ENCODE measurements at regions not wholly inside any gene's neighbourhood (a gene's known extent, or its start where the extent isn't known, plus 50 kb on each side); places are given as distances from the start of the nearest gene placed in this dataset.
A peak's percentile ranks its signal among the peaks of the same experiment; 100 is the strongest.
"Not testable (repeated sequence)": the region's sequence is repeated elsewhere in the genome, so short reads cannot be mapped to it uniquely, and the experiment has no call there.

DNA sequence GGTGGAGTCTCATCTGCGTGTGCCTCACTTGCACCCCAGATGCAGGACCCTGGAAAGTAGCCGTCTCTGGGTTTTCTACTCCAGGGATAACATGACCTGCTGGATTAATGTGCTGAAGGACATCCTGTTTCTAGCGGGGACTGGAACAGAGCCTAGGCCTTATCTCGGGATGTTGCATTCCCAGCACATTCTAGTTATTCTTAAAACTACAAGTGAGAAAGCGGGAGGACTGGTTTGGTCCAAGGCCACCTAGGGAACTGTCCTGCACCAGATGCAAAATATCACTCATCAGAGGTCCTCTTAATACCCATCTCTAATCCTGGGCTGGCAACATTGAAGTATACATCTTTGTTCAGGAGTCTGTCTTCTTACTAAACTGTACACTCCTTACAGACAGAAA lies 179.9 kb downstream of the ZC3H11B start:
- DNase-seq (ENCODE audit: low read depth): no peak

DNA sequence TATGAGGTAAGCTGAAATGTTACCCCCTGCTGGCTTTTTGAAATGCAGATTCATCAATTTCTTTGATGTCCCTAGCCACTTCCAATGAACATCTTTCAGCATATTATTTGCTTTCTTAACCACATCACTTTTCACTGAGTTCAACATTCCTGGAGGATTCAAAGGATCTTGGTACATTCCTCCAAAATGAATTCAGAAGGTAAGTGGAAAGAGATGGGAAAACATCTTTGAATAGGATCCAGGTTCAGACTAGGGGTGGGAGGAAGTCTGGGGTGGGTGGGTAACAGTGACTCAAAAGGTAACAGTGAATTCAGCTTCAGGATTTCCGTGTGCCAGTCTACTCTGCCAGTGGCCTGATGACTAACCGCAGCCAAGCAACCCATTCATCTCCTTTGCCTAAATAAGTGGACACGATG lies 180.7 kb downstream of the ZC3H11B start:
- DNase-seq (ENCODE audit: low read depth): no peak

DNA sequence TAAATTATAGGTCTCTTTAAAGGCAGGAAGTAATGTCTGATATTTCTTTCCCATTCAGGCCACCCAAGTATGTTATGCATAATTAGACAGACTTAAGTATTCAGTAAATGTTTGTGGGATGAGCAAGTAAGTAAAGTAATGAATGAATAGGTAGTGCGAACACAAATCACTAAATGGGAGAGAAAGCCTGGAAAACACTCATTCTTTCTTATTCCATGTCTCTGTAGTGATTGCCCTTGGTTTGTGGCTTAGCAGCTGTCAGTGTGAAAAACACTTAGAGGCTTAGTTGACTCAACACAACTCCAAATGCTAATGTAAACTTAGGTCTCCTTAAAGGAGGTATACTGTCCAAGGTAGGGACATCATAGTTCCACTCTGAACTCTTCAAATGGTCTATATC lies 182.5 kb downstream of the ZC3H11B start:
- no peak for DNase-seq (ENCODE audit: low read depth)

DNA sequence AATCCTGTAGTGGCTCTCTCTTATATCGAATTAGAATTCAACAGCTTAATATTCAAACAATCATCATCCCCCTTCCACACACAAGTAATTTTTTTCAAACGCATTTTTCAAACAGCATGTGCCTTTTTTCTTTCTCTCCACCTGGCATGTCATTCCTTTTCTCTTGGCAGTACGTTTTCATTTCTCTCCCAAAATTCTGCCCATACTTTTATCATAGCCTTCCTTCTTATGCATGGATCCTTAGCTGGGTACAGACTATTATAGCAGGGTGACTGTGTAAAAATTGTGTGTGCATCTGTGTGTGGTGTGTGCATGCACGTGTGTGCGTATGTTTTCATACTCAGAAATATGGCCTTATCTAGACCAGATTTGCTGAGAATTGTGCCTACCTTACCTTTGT lies 184.3 kb downstream of the ZC3H11B start:
- DNase-seq (ENCODE audit: low read depth): no peak

- DNase-seq (ENCODE audit: low read depth): no peak
Observed at GRCh38 chr1:219427989-219428388, 184.9 kb downstream of the ZC3H11B start.

- no peak for DNase-seq (ENCODE audit: low read depth)
Observed at GRCh38 chr1:219427403-219427802, 185.5 kb downstream of the ZC3H11B start.

GRCh38 chr1:219422811-219423598 lies 189.9 kb downstream of the ZC3H11B start:
- no peak for DNase-seq (ENCODE audit: low read depth)

GRCh38 chr1:219420913-219421312 lies 192.0 kb downstream of the ZC3H11B start:
- DNase-seq (ENCODE audit: low read depth): no peak

DNA sequence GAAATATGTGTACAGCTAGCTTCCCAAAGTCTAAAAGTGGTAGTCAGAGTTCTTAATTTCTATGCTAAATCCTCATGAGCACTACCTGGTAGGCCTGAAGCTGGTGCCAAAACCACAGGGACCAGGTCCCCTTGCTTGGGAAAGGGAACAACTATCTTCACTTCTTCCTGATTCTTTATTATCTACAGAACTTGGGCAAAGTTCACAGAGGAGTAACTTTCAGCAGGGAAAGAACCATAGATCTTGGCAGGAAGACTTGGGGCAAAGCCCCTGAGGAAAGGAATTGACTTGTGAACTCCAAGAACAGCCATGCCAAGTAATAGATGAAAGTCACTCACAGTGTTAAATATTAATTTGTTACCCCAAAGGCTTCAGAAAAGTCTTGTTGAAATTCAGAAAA lies 193.0 kb downstream of the ZC3H11B start:
- DNase-seq (ENCODE audit: low read depth): no peak

DNA sequence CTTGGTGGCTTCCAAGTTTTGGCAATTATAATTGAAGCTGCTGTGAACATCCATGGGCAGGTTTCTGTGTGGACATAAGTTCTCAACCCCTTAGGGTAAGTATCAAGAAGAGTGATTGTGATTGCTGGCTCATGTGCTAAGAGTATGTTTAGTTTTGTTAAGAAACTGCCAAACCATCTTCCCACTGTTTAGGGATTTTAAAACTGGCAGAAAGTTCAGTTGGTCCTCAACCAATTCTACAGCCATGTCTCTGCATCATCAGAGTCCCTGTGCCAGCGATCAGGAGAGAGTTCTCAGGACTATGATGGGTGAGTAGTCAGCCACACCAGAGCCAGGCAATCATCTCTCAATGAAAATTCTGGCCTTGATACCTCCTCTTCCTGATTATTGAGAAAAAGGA lies 193.8 kb downstream of the ZC3H11B start:
- no peak for DNase-seq (ENCODE audit: low read depth)

GRCh38 chr1:219417610-219418009 lies 195.3 kb downstream of the ZC3H11B start:
- DNase-seq (ENCODE audit: low read depth): no peak

- DNase-seq (ENCODE audit: low read depth): peak; percentile 5
Observed at GRCh38 chr1:219416598-219417238, 196.2 kb downstream of the ZC3H11B start.

DNA sequence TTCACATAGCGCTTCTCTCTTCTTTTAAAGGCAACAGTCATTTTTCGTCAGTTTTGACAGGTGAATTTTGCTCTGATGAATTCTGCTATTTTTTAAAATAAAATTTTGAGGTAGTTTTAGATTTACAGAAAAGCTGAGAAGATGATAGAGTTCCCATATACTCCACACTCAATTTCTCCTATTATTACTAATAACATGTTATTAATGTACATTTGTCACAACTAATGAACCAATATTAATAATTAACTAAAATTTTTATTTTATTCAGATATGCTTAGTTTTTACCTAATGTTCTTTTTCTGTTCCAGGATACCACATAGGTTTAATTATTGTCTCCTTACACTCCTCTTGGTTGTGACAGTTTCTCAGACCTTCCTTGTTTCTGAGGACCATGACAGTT lies 197.0 kb downstream of the ZC3H11B start:
- DNase-seq (ENCODE audit: low read depth): no peak

GRCh38 chr1:219415433-219415832 lies 197.5 kb downstream of the ZC3H11B start:
- DNase-seq (ENCODE audit: low read depth): no peak

DNA sequence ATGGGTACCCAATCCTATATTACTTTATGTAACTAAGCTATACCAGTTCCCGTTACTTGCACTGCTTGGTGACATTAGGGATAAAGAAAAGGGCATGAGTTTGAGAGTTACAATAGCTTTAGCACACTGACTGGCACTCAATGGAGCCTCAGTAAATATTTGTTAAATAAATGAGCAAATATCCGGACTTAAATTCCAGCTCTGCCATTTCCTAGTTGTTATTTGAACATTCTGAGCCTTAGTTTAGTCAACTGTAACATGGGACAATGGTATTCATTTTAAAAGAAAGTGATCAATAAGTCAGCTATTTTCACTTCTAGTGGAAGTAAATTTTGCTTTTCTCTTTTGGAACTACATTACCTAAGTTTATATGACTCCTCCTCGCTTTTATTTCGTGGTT lies 198.7 kb downstream of the ZC3H11B start:
- DNase-seq (ENCODE audit: low read depth): no peak

GRCh38 chr1:219413536-219413935 lies 199.4 kb downstream of the ZC3H11B start:
- DNase-seq (ENCODE audit: low read depth): no peak

- DNase-seq (ENCODE audit: low read depth): no peak
Observed at GRCh38 chr1:219412772-219413171, 200.1 kb downstream of the ZC3H11B start.

- DNase-seq (ENCODE audit: low read depth): not testable (repeated sequence)
Observed at GRCh38 chr1:219410721-219411120, 202.2 kb downstream of the ZC3H11B start.

DNA sequence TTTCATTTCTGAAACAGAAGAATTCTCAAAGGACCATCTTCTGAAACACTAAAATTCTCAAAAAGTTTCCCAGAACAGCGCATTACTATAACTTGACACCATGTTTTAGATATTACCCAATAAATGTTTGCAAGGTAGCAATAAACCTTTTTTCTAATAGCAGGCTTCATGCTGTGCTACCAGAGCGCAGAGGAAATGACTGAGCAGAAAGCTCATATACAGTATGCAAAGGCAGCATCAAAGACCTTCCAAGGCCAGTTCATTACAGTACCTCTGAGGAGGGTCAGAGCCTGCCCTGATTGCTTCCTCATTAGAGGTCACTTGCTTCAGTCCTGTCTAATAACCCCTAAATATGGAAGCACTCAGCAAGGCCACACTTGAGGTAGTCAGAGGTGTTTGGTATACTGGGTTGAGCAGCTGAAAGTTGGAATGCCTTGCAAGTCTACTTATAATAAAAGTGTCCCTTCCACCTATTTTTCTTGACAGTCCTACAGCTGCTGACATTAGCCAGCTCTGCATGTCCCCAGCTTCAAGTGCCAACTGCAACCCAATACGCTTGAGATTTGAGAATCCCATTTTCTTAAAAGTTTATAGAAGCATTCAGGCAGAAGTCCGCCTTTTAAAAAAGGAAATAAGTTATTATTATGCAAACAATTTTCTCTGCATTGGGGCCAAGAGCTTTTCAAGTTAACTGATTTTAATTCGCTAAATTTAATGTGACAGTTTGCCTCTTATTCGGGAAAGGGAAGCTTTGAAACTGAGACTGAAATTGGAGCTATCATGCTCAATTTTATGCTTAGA lies 207.2 kb downstream of the ZC3H11B start:
- no peak for DNase-seq (ENCODE audit: low read depth)

GRCh38 chr1:219404629-219405028 lies 208.3 kb downstream of the ZC3H11B start:
- DNase-seq (ENCODE audit: low read depth): no peak

- DNase-seq (ENCODE audit: low read depth): no peak
Observed at GRCh38 chr1:219402925-219403324, 210.0 kb downstream of the ZC3H11B start.

GRCh38 chr1:219401724-219402625 lies 210.9 kb downstream of the ZC3H11B start:
- DNase-seq (ENCODE audit: low read depth): no peak

Measured in activated T-helper 9 cell treated with anti-CD3 and anti-CD28 coated beads, Interleukin-2, amount 50 U/mL, for 16 hours (primary cell).